ENCODE measurements at regions not wholly inside any gene's neighbourhood (a gene's known extent, or its start where the extent isn't known, plus 50 kb on each side); places are given as distances from the start of the nearest gene placed in this dataset.

DNA sequence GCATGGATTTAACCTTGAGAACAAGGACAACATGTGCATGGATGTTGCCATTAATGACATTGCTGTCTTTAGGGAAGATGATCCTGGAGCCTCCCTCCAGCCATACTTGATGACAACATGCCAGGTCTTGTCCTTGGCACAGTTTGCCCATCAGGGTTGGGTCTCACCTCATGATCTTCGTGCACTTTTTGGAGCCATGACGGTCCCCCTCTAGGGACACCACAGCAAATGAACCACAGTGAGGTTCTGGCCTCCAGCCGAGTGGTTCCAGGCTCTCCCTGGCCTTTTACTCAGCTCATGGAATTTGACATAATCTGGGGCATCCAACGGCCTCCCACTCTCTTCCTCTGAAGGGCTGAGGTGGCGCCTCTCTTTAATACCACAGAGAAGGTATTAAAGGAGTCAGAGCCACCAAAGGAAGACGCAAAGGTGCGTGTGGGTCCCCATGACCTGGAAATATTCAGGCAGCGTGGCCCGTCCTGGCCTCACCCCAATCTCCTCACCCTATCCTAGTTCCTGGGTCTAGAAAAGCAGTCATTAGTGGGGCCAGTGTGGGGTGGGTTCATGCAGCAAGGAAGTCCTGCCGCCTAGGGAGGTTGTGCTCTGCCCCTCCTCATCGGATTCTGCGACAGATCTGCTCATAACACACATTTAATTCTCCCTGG is 184.8 kb downstream of the CXCL12 start:
- DNase-seq (ENCODE audit: low read depth) = no peak

DNA sequence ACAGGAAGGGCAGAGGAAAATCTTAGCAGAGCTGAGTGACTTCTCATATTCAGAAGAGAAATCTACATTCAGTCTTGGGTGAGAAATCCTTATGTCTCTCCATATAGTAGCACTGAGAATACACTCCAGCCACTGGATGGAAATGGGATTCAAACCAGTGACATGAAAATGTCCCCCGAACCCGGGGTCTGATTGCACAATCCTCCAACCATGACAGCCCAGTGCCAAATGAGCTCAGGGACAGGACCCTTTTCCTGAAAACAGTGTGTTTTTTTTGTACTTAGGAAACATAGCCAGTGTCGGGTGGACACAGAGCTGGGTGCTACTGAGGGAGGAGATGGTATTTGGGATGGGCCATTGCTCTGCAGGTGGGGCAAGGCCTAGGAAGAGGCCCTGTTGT is 185.6 kb downstream of the CXCL12 start:
- no peak for DNase-seq (ENCODE audit: low read depth)

DNA sequence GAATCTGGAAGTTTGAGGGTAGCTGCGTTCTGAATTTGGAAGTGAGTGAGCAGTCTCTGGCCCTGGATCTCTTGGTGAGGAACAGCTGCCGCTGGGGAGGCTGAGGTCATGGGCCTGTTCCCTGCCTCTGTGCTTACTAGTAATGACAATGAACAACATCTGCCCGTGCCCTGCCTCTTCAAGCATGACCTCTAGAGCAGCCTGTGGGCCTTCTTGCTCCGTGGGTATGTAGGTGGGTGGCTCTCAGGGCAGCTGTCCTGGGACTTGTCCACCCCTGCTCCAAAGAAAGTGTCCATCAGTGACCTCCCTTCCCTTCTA is 186.2 kb downstream of the CXCL12 start:
- DNase-seq (ENCODE audit: low read depth) = peak; percentile 71

DNA sequence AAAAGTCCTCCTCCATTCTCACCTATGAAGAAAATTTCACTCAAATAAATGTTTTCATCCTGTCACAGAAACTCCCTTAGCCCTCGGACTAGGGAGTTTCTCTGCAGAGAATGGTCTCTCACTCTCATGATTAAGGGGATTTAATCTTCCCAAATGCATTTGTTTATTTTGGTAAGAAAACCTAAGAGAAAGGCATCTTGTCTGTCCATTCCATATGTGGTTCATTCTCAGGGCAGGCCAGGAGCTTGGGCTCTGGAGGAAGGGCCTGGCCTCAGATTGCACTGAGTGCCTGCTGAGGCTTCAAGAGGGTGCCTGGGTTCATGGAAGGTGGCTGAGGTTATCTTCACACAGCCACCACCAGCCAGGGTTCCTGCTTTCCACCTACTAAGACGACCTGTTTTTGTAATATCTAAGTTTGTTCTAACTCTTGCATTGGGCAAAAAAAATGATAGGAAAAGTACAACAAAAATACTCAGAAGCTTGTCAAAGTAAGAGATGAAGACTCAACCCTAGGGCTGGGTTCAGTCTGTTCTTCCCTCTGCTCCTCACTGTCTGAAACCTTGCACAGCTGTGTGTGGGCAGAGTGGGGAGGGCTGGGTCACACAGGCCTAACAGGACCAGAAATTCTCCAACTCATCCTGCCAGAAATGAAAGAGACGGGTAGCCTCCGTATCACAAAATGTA is 186.7 kb downstream of the CXCL12 start:
- DNase-seq (ENCODE audit: low read depth) = no peak

DNA sequence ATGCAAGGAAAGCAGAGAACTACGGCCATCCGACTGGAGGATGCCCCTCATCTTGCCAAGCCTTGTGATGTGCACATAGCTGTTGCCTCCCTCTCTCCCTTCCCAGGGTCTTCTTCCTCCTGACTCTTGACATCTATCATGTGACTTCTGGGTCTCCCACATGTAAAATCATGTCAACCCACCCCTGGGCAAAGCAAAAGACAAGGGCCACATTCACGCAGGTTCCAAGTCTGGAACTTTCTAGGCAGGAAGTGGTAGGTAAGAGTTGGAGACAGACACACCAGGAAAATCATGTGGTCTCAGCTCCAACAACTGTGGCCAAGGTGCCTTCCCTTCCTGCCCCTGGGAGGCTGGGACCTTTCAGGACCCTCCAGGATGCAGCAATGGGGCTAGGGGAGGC is 187.3 kb downstream of the CXCL12 start:
- DNase-seq (ENCODE audit: low read depth) = no peak

DNA sequence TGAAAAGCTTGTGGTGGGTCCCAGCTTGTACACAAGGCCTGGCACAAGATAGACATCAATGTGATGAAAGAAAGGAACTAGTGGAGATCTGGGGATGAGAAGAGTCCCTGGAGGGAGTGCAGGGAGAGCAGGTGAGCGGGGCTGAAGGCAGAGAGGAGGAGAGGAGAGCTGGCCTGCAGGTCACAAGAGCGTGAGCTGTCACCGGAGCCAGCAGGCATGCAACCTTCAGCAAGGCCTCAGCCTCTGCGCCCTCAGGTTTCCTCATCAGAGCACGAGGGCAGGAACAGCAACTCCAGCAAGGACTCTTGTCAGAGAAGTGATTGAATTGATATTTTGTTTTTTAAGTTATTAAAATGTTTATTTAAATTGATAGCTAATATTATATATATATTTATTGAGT is 188.6 kb downstream of the CXCL12 start:
- no peak for DNase-seq (ENCODE audit: low read depth)

DNA sequence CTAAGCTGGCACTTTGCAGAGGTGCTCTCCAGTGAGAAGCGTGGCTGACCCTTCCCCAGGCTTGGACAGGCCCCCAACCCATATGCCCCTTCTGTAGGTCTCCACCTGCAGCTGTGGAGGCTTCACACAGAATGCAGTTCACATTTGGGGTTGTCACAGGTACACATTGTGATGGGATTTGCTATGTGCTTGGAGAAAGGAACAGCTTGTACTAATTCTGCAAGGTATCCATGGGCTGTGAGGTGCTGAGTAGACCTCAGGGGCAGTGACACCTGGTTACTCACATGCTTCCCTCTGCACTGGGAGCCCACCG is 188.9 kb downstream of the CXCL12 start:
- no peak for DNase-seq (ENCODE audit: low read depth)

DNA sequence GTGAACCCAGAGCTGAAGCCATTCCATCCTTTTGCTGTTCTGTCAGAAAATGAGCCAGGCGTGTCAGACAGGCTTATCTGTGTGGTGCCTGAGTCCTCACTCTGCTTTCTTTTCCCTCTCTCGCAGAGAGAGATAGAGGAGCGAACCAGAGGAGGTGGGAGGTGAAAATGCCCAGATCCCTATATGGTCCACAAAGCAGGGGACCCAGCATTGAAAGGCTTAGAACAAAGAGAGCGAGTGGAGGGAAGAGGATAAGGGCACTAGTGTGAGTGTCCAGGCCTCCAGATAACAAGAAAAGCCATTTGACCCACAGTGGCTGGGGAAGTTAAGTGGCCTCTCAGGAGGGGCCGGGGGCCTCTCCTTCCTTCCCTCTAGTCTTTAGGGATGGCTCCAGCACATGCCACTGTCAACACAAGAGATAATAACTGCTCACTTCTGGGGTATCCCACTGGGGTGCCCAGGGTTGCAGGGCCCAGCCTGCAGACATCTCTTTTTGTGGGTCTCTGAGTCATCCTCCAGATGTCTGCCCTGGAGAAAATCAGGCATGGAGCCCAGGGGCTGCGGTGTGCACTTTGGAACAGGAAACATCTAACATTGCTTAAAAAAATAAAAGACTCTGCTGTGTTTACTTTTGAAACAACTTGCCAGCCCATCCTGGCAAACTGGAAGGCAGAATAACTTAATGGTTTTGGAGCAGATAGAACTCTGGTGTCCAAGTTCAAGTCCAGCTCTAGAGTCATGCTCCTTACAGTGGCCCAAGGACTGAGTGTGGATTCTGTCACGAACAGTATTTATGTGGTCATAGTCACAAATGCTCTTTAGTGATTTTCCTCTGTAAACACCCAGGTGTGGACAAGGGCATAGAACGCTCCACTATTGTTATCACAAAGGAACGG is 189.5 kb downstream of the CXCL12 start:
- peak; percentile 90 for DNase-seq (ENCODE audit: low read depth)

DNA sequence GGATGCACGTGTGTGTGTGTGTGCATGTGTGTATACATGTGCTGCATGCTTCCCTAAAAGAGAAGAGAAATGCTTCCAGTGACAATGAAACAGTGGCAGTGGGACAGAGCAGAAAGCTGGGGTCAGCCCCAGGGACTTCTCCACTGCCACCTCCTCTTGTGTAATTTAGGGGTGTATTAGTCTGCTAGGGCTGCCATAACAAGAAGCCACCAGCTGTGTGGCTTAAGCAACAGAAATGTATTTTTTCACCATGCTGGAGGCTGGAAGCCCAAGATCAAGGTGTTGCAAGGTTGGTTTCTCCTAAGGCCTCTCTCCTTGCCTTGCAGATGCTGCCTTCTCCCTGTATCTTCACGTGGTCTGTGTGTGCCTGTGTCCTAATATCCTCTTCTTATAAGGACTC is 190.5 kb downstream of the CXCL12 start:
- no peak for DNase-seq (ENCODE audit: low read depth)

DNA sequence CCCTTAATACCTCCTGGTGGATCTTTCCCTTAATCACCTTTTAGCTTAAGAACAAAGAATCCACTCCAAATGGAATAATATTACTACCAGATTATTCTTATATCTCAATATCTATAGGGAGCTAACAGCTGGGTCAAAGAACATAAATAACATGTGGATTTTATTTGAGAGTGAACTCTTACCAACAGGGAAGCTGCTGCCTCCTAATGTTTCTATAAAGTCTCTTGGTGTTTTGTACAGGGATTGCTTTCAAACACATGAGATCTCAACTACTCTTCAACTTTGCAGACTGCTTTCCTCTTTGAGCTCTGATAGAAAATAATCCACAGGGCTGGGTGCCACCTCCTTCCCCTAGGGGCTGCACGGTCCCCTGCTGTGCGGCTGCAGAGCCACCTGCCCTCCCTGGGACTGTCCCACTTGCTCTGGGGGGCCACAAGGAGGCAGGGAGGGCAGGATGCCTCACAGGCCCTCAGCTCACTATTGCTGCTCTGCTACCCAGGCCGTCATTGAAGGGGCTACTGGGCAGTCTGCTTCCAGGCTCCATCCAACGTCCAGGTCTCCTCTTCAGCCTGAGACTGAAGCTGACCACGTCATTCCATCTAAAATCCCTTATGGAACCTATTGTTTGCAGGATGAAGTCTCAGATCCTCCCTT is 191.2 kb downstream of the CXCL12 start:
- no peak for DNase-seq (ENCODE audit: low read depth)

DNA sequence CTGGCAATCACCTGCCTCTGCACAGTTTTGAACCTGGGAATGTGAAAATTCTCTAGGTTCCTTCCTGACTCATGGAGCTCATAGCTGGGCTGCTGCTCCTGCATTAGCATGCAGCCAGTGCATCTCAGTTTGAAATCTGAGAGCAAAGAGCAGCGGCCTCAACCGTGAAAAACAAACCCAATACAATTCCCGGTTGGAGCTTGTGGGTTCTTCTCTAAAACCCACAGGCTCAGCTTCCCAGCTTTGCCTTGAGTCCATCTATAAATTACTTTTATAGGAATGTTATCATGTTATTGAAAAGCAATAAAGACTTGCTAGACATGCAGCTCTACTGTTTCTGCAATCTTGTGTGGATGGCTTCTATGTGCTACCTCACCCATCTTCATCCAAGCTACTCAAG is 191.7 kb downstream of the CXCL12 start:
- DNase-seq (ENCODE audit: low read depth) = no peak

DNA sequence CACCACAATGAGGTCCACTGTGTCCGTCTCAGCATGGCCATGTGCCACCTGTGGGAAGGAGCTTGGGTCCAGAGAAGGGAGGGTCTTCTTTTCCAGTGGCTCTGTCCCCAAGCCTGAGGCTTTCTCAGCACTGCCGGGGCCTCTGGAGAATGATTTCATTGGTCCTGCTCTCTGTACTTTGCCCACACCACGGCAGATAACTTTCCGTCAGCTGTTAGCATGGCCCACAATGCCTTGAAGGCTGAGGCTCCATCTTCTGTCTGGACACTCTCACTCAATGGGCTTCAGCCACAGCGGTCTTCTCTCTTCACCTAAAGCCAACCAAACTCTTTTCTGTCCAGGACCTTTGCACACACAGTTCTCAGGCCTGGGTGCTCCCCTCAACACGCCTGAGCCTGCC is 192.5 kb downstream of the CXCL12 start:
- peak; percentile 65 for DNase-seq (ENCODE audit: low read depth)

DNA sequence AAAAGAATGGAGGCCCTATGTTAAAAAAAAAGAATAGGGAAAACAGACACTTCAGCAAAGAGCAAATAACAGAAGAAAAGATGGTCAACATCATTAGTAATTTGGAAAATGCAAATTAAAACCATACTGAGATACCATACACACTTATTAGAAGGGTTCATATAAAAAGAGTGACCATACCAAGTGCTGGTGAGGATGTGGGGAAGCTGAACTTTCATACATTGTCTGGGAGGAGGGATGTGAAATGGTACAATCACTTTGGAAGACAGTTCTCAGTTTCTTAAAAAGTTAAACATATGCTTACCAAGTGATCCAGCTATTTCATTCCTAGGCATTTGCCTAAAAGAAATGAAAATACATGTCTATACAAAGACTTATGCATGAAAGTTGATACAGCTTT is 194.4 kb downstream of the CXCL12 start:
- DNase-seq (ENCODE audit: low read depth) = no peak

DNA sequence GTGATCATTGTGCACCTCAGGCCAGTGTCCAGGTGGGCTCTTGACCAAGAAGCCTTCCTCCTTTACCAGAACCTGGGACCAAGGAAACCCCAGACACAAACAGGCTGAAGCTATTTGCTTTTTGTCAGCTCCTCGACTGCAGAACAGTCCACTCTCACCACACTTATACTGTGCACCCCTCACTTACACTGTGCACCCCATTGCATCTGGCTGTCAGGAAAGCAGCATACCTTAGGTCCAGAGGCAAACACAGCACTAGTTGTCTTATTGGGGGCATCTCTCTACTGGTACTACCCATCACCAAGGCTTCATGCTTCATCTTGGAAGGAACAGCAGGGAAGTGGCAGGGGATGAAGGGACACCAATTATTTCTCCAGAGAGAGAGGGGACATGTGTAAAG is 198.1 kb downstream of the CXCL12 start:
- no peak for DNase-seq (ENCODE audit: low read depth)

DNA sequence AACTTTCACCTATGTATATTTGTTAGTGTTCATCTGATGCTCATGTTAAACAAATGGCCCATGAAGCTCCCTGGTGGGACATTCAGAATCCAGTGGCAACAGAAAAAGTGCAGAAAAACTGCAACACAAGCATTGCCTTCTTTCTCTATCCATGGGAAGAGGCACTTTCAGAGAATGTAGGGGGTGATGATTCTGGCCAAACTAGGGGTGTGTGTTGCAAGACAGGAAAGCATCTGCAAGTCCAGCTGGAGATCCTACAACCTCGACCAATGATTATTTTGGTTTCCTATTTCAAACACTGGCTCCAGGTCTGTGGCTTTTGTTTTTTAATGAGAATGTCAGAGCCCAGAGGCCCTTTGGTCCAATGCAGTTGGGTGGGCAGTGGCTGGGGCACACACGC is 198.7 kb downstream of the CXCL12 start:
- DNase-seq (ENCODE audit: low read depth) = no peak

DNA sequence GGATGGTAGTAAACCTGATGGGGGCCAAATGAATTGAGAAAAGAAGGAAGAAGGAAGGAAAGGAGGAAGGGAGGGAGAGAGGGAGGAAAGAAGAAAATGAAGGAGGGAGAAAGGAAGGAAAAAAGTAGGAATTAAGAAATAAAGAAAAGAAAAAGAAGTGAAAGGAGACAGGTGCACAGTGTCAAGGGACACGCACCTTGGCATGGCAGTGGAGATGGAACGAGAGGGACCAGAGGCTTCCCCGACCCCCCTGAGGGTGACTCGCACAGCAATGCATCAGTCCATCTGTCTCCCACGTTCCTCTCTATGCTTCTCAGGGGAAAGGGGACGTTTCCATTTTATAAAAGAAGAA is 199.6 kb downstream of the CXCL12 start:
- DNase-seq (ENCODE audit: low read depth) = no peak

DNA sequence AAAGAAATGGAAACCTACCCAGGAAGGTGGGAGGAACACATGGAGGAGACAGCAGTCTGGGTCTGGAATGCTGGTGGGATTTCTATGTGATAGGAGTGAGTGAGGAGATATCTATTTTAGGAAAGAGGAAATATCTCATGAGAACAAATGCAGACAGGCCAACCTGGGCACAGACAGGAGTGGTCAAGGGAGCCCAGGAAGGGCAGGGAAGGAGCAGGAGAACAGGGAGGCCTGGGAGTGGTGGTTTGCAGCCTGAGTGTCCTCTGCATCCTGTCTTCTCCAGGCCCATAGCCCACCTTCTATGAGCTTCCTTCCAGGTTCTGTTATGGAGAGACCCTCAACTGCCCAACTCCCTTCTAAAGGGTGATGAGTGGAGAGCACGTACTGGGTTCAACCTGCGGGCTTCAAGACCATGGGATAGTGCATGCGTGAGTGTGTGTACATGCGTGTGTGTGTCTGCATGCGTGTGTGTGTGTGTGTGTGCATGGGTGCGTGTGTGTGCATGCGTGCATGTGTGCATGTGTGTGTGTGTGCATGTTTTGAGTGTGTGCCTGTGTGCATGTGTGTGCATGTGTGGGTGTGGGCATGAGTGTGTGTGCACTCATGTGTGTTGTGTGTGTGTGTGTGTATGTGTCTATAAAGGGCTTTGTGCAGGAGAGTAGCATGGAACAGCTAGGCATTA is 200.1 kb downstream of the CXCL12 start:
- DNase-seq (ENCODE audit: low read depth) = no peak

DNA sequence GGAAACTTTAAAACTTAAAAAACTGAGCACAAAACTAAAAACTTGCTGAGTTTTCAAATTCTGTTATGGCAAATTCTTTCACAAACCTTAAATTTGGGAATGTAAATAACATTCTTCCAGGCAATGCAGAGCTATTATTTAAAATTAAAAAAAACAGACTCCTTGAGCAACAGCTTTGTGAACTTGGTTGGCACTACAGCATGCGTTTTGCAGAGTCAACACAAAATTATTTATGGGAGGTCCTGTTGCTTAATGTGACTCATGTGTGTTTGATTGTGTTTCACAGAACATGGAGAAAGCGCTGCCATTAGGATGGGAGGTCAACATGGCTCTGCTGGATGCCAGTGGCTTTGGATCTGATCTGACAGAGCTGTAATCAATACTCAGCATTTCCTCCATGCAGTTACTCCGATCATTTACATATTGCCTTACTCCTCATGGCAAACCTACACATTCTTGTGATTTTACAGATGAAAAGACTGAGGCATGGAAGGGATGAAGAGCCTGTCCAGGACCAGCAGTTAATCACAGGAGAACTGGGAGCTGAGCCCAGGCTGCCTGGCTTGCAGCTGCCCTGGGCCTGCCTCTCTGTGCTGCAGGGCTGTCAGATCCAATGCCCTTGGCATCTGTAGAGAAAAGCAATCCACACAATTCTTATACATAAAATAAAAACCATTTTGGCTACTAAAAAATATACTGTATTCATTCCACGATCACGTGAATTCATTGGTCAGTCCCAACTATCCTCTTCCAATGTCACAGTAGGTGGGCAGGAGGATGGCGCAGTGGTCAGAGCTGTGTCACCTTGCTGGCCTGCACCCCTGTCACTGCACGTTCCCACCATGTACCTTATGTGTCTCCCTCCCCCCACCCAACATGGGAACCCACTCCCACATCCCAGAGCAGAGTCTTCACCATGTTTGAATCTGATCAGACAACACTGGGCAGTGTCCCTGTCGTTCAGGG is 200.9 kb downstream of the CXCL12 start:
- no peak for DNase-seq (ENCODE audit: low read depth)

DNA sequence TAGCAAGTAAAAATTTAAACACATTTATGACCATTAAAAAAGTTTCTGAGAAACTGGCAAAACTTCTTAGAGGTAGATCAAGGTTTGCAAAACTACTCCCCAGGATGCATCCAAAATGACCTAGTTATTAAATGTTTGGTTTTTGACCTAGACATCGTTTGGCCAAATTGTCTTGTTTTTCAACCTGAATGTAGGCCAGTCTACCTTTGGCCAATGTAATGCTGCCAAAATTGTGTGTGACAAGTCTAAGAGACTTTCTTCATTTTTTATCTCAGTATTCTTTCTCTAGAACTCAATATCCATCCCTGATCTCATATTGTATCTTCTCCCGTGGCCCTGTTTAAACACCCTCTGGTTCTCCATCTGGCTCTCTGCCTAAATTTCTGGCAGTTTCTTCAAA is 202.0 kb downstream of the CXCL12 start:
- DNase-seq (ENCODE audit: low read depth) = no peak

Data from myocyte (in vitro differentiated cells).